Right lung (tissue), 2 donors: ENCODE measurements at regions not wholly inside any gene's neighbourhood (a gene's known extent, or its start where the extent isn't known, plus 50 kb on each side); places are given as distances from the start of the nearest gene placed in this dataset.
A peak's percentile ranks its signal among the peaks of the same experiment; 100 is the strongest.
"Not testable (repeated sequence)": the region's sequence is repeated elsewhere in the genome, so short reads cannot be mapped to it uniquely, and the experiment has no call there.

Source experiments
- DNase-seq, 2 donors: peaks; one replicate each; pipeline ENCODE4 v3.0.0-alpha.2; 2013

GRCh38 chr10:25076506-25077177 is 60.2 kb downstream of the THNSL1 start:
- no peak for DNase-seq

GRCh38 chr10:25078658-25079431 is 62.4 kb downstream of the THNSL1 start:
- no peak for DNase-seq

GRCh38 chr10:25080880-25081581 is 64.6 kb downstream of the THNSL1 start:
- peak; percentile 71 to 80 for DNase-seq

- no peak for DNase-seq
Measured at GRCh38 chr10:25082276-25083204, 66.1 kb downstream of the THNSL1 start.

- no peak for DNase-seq
Measured at GRCh38 chr10:25083546-25084111, 67.2 kb downstream of the THNSL1 start.

GRCh38 chr10:25084447-25084846 is 68.0 kb downstream of the THNSL1 start:
- no peak for DNase-seq

- DNase-seq, result no peak
Measured at GRCh38 chr10:25094590-25094989, 78.2 kb downstream of the THNSL1 start.

- DNase-seq, result no peak
Measured at GRCh38 chr10:25097669-25098411, 77.0 kb upstream of the GPR158 start.

GRCh38 chr10:25100141-25100540 is 74.7 kb upstream of the GPR158 start:
- DNase-seq, result no peak

GRCh38 chr10:25101461-25102146 is 73.2 kb upstream of the GPR158 start:
- no peak for DNase-seq

- DNase-seq, result no peak
Measured at GRCh38 chr10:25102147-25102822, 72.5 kb upstream of the GPR158 start.

GRCh38 chr10:25103703-25104102 is 71.1 kb upstream of the GPR158 start:
- DNase-seq, result no peak

- DNase-seq, result no peak
Measured at GRCh38 chr10:25104441-25104840, 70.4 kb upstream of the GPR158 start.

- DNase-seq, result no peak
Measured at GRCh38 chr10:25105262-25105661, 69.5 kb upstream of the GPR158 start.

GRCh38 chr10:25105743-25106260 is 69.0 kb upstream of the GPR158 start:
- no peak for DNase-seq

GRCh38 chr10:25107756-25108155 is 67.0 kb upstream of the GPR158 start:
- DNase-seq, result no peak

GRCh38 chr10:25109896-25110295 is 64.9 kb upstream of the GPR158 start:
- DNase-seq, result not testable (repeated sequence)

GRCh38 chr10:25112016-25112415 is 62.8 kb upstream of the GPR158 start:
- DNase-seq, result no peak
